Neural progenitor cell (in vitro differentiated cells): ENCODE measurements at regions not wholly inside any gene's neighbourhood (a gene's known extent, or its start where the extent isn't known, plus 50 kb on each side); places are given as distances from the start of the nearest gene placed in this dataset.

ENCODE experiments used
- DNase-seq: peaks from one replicate; pipeline ENCODE4 v3.0.0-alpha.2; 2016; ENCODE audit warnings: low spot score
- H2AFZ ChIP-seq: fragments of 200-600 bp; sonication (generic); replicated peaks from 2 replicates; pipeline ENCODE4 v1.6.1; 2016; ENCODE audit warnings: antibody characterized with exemption
- H3F3A ChIP-seq: fragments of 200-600 bp; sonication (generic); 2 replicates; pipeline ENCODE4 v1.6.1; 2016; ENCODE audit warnings: antibody characterized with exemption, low read depth
- H3K27ac ChIP-seq: fragments of 200-600 bp; sonication (generic); 2 replicates; pipeline ENCODE4 v1.5.1; 2016; ENCODE audit warnings: mild to moderate bottlenecking
- H3K27me3 ChIP-seq: fragments of 200-600 bp; sonication (generic); 2 replicates; pipeline ENCODE4 v1.6.1; 2016; ENCODE audit warnings: mild to moderate bottlenecking, moderate library complexity
- H3K36me3 ChIP-seq: fragments of 200-600 bp; sonication (generic); 2 replicates; pipeline ENCODE4 v1.5.1; 2016
- H3K4me1 ChIP-seq: fragments of 200-600 bp; sonication (generic); 2 replicates; pipeline ENCODE4 v1.6.1; 2016; ENCODE audit warnings: mixed run types
- H3K4me2 ChIP-seq: fragments of 200-600 bp; sonication (generic); 2 replicates; pipeline ENCODE4 v1.6.1; 2016
- H3K4me3 ChIP-seq: fragments of 200-600 bp; sonication (generic); 2 replicates; pipeline ENCODE4 v1.5.1; 2016
- H3K79me2 ChIP-seq: fragments of 200-600 bp; sonication (generic); 2 replicates; pipeline ENCODE4 v1.6.1; 2016; ENCODE audit warnings: low read depth
- H3K9ac ChIP-seq: fragments of 200-600 bp; sonication (generic); 2 replicates; pipeline ENCODE4 v1.6.1; 2016
- H3K9me3 ChIP-seq: fragments of 200-600 bp; sonication (generic); 2 replicates; pipeline ENCODE4 v1.5.1; 2016; ENCODE audit warnings: low read depth
- H4K20me1 ChIP-seq: fragments of 200-600 bp; sonication (generic); 2 replicates; pipeline ENCODE4 v1.6.1; 2016; ENCODE audit warnings: low read depth
- H3K27ac Mint-ChIP-seq: 3 replicates; pipeline ENCODE4 v1.8.0; 2021; ENCODE audit warnings: mixed read lengths
- H3K27me3 Mint-ChIP-seq: 2 replicates; pipeline ENCODE4 v1.8.0; 2022; ENCODE audit warnings: low read depth, mild to moderate bottlenecking, inconsistent platforms, moderate library complexity, mixed read lengths; ENCODE audit not compliant: insufficient read depth
- H3K36me3 Mint-ChIP-seq: 3 replicates; pipeline ENCODE4 v1.8.0; 2021; ENCODE audit warnings: mixed read lengths
- H3K4me1 Mint-ChIP-seq: 3 replicates; pipeline ENCODE4 v1.8.0; 2021; ENCODE audit warnings: mixed read lengths
- H3K4me3 Mint-ChIP-seq: 3 replicates; pipeline ENCODE4 v1.8.0; 2021; ENCODE audit warnings: mild to moderate bottlenecking, moderate library complexity, mixed read lengths
- H3K9me3 Mint-ChIP-seq: 3 replicates; pipeline ENCODE4 v1.8.0; 2020; ENCODE audit warnings: mixed read lengths
- EZH2 ChIP-seq: fragments of 200-600 bp; sonication (generic); IDR thresholded peaks from 2 replicates; pipeline ENCODE4 v1.6.1; 2017; ENCODE audit warnings: antibody characterized with exemption, mild to moderate bottlenecking, moderate library complexity
- EZH2phosphoT487 ChIP-seq: fragments of 200-600 bp; sonication (generic); IDR thresholded peaks from 2 replicates; pipeline ENCODE4 v1.6.1; 2017; ENCODE audit warnings: antibody characterized with exemption
- TF ChIP-seq, protein P1 (sequence below): fragments of 200-600 bp; sonication (generic); IDR thresholded peaks from 2 replicates; pipeline ENCODE4 v1.5.1; 2017; ENCODE audit warnings: antibody characterized with exemption, mild to moderate bottlenecking

DNA sequence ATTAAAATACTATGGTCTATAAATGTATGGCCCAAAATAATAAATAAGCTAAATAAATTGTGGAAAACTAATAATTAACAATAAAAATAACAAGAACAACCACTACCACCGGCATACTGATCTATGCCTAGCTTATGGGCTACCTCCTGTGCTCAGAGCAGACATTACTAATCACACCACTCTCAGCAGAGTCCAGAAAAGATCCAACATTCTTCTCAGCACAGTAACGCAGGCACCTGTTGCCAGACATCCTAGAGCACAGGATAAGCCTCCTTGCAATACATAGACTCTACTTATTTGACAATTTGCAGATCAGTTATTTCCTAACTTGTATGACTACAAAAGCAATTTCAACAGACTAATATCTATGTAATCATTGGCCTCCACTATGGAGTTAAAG is 137.1 kb upstream of the NEBL start:
- Histone ChIP-seq H3K9ac (no peak overlapping the region), H3K9me3 (no peaks in the 10 kb centered on the region), H3K27me3 (no peaks in the 10 kb centered on the region), H3K4me2 (no peak overlapping the region), H3K4me1 (peaks cover 18% of the 10 kb centered on the region), H3K79me2 (peaks cover 33% of the 10 kb centered on the region), H3K4me3 (no peak overlapping the region), H2AFZ (no peak overlapping the region), H3F3A (peaks cover 5% of the 10 kb centered on the region), H3K36me3 (no peaks in the 10 kb centered on the region), H3K27ac (no peak overlapping the region), H4K20me1 (no peaks in the 10 kb centered on the region)
- Mint-ChIP-seq H3K4me3 (no peak overlapping the region), H3K36me3 (peaks cover 31% of the 10 kb centered on the region), H3K27me3 (peaks cover 2% of the 10 kb centered on the region), H3K27ac (no peak overlapping the region), H3K9me3 (peaks cover 34% of the 10 kb centered on the region), H3K4me1 (peaks cover 6% of the 10 kb centered on the region)
- TF ChIP-seq, protein P1, sequence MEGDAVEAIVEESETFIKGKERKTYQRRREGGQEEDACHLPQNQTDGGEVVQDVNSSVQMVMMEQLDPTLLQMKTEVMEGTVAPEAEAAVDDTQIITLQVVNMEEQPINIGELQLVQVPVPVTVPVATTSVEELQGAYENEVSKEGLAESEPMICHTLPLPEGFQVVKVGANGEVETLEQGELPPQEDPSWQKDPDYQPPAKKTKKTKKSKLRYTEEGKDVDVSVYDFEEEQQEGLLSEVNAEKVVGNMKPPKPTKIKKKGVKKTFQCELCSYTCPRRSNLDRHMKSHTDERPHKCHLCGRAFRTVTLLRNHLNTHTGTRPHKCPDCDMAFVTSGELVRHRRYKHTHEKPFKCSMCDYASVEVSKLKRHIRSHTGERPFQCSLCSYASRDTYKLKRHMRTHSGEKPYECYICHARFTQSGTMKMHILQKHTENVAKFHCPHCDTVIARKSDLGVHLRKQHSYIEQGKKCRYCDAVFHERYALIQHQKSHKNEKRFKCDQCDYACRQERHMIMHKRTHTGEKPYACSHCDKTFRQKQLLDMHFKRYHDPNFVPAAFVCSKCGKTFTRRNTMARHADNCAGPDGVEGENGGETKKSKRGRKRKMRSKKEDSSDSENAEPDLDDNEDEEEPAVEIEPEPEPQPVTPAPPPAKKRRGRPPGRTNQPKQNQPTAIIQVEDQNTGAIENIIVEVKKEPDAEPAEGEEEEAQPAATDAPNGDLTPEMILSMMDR = no peak
- no peak for TF ChIP-seq EZH2phosphoT487
- TF ChIP-seq EZH2 = no peak
- no peak for DNase-seq

DNA sequence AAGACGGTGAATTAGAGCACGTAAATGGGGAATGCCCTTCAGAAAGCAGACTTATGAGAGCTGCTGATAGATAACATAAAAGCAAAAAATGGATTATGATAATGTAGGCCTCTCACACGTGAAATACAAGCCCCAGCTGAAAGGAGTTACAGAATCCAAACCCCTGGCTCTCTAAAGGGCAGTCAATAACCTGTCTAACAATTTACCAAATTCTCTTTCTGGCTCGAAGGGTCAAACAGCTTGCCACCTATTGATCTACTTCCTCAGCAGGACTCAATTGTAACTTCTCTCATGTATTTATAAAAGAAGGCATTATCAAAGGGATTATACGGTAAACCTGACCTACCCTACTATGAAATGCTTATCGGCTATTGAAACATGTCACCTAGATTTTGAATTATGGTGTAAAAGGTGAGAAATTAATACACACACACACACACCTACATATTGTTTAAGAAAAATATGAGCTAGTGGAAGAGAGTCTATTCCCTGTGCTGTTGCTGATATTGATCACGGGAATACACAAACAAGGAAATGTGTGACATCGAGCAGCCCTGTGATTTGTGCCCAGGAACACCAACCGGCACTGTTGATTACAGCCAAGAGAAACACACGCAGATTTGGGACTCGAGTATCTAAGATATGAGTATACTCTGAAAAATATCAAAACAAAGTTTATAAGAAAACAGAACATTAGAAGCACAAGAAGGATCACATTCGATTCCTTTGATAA is 135.6 kb upstream of the NEBL start:
- Mint-ChIP-seq H3K27ac (peak overlapping the region; percentile 25), H3K9me3 (peaks cover 32% of the 10 kb centered on the region), H3K4me3 (no peak overlapping the region), H3K36me3 (peaks cover 24% of the 10 kb centered on the region), H3K27me3 (peaks cover 2% of the 10 kb centered on the region), H3K4me1 (peaks cover 6% of the 10 kb centered on the region)
- Histone ChIP-seq H3F3A (peaks cover 5% of the 10 kb centered on the region), H3K27me3 (no peaks in the 10 kb centered on the region), H3K79me2 (peaks cover 46% of the 10 kb centered on the region), H3K27ac (no peak overlapping the region), H3K4me1 (peaks cover 18% of the 10 kb centered on the region), H2AFZ (no peak overlapping the region), H3K9ac (no peak overlapping the region), H3K9me3 (no peaks in the 10 kb centered on the region), H3K4me2 (no peak overlapping the region), H3K36me3 (no peaks in the 10 kb centered on the region), H4K20me1 (no peaks in the 10 kb centered on the region), H3K4me3 (no peak overlapping the region)
- DNase-seq = no peak
- TF ChIP-seq EZH2phosphoT487 (no peak), EZH2 (no peak)
- TF ChIP-seq, protein P1 = no peak

DNA sequence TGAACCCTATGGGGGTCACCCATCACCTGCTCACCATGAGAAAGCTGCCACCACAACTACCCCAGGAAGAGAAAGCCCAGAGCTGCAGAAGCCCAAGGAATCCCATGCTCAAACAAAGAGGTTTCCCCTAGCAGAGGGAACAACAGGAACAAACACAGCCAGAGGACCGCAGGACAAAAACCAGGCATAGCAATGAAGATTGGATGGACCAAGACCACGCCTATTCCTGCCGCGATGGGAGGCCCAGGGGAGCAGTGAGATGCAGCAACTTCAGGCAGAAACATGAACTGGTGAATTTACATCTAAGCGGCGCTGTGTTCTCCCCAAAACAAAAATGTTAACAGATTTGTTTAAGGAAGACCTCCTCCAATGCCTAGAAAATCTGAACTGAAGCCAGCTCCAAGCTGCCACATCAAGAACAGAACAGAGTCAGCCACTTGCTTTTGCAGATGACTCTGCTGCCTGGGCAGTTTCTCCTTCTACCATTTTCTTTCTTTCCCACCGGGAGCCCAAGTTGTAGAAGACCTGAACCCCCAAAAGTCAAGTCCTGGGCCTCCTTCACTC is 134.2 kb upstream of the NEBL start:
- TF ChIP-seq, protein P1 = no peak
- TF ChIP-seq EZH2phosphoT487 (no peak), EZH2 (no peak)
- H3K9me3 ChIP-seq = no peaks in the 10 kb centered on the region
- Mint-ChIP-seq H3K36me3 (peaks cover 20% of the 10 kb centered on the region), H3K9me3 (peaks cover 25% of the 10 kb centered on the region), H3K4me3 (no peak overlapping the region), H3K4me1 (no peaks in the 10 kb centered on the region), H3K27me3 (peaks cover 2% of the 10 kb centered on the region), H3K27ac (no peak overlapping the region)
- no peak overlapping the region for H2AFZ ChIP-seq
- H4K20me1 ChIP-seq = no peaks in the 10 kb centered on the region
- H3K36me3 ChIP-seq = no peaks in the 10 kb centered on the region
- H3K27ac ChIP-seq = no peak overlapping the region
- no peak overlapping the region for H3K4me2 ChIP-seq
- DNase-seq = peak; percentile 11
- H3K4me1 ChIP-seq = peaks cover 7% of the 10 kb centered on the region
- no peaks in the 10 kb centered on the region for H3F3A ChIP-seq
- H3K79me2 ChIP-seq = peaks cover 48% of the 10 kb centered on the region
- H3K4me3 ChIP-seq = no peak overlapping the region
- no peaks in the 10 kb centered on the region for H3K27me3 ChIP-seq
- no peak overlapping the region for H3K9ac ChIP-seq
